Retinal pigment epithelial cell (primary cell): ENCODE measurements at regions not wholly inside any gene's neighbourhood (a gene's known extent, or its start where the extent isn't known, plus 50 kb on each side); places are given as distances from the start of the nearest gene placed in this dataset.

Experiments used
- DNase-seq: peaks from one replicate; pipeline ENCODE4 v3.0.0-alpha.2; 2010; ENCODE audit warnings: low read depth
- H3K4me3 ChIP-seq: 2 replicates; pipeline ENCODE4 v1.5.1; 2011; ENCODE audit warnings: mild to moderate bottlenecking, low read length, control low read depth, moderate library complexity
- TF ChIP-seq, protein P1 (sequence below): conservative IDR thresholded peaks from 2 replicates; pipeline ENCODE4 v1.5.1; 2011; ENCODE audit warnings: low read depth, low read length, control low read depth, inconsistent platforms

DNA sequence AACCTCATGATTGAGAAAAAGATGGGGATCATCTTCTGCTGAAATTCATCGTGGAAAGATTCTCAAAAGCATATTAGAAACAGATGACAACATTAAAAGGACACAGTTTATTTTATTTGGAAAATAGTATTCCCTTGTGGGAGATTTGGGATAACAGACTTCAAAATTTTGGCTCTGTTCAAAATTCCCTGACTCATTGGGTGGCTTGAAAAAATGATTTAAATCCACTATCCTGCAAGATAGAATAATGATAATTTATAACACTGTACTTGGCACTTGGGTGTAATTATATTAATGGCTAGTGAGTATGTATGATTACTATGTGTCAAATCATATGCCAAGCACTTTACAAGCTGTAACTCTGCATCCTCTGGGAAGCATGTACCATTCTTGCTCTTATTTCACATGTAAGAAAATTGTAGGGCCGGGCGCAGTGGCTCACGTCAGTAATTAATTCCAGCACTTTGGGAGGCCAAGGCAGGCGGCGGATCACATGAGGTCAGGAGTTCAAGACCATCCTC lies 128.8 kb downstream of the LMNTD1 start:
- no peak overlapping the region for H3K4me3 ChIP-seq
- DNase-seq, result no peak
- TF ChIP-seq, protein P1, sequence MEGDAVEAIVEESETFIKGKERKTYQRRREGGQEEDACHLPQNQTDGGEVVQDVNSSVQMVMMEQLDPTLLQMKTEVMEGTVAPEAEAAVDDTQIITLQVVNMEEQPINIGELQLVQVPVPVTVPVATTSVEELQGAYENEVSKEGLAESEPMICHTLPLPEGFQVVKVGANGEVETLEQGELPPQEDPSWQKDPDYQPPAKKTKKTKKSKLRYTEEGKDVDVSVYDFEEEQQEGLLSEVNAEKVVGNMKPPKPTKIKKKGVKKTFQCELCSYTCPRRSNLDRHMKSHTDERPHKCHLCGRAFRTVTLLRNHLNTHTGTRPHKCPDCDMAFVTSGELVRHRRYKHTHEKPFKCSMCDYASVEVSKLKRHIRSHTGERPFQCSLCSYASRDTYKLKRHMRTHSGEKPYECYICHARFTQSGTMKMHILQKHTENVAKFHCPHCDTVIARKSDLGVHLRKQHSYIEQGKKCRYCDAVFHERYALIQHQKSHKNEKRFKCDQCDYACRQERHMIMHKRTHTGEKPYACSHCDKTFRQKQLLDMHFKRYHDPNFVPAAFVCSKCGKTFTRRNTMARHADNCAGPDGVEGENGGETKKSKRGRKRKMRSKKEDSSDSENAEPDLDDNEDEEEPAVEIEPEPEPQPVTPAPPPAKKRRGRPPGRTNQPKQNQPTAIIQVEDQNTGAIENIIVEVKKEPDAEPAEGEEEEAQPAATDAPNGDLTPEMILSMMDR, result no peak

DNA sequence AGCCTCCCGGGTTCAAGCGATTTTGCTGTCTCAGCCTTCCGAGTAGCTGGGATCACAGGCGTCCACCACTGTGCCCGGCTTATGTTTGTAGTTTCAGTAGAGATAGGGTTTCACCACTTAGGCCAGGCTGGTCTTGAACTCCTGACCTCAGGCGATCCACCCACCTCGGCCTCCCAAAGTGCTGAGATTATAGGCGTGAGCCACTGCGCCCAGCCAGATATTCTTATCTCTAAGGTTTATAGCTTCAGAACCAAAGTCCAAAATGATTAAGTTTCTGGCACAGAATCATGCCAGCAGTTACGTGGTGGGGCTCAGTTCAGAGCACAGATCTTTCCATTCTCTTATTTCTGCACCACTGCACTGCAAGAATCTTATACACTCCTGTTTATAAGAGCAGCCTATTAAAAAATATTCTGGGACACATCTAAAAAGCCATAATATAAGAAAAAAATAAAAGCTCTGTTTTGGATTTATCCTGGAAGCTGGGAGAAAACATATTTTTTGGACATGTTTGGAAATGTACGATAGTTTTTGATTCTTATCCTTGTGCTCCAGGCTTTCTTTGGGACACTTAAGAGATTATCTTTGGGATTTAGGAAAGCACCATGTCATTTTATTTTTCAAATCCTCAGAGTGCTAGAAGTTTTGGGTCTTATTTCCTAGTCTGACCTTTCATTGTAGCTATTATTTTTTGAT lies 129.6 kb downstream of the LMNTD1 start:
- peak; percentile 32 for DNase-seq
- TF ChIP-seq, protein P1, result no peak
- no peak overlapping the region for H3K4me3 ChIP-seq

DNA sequence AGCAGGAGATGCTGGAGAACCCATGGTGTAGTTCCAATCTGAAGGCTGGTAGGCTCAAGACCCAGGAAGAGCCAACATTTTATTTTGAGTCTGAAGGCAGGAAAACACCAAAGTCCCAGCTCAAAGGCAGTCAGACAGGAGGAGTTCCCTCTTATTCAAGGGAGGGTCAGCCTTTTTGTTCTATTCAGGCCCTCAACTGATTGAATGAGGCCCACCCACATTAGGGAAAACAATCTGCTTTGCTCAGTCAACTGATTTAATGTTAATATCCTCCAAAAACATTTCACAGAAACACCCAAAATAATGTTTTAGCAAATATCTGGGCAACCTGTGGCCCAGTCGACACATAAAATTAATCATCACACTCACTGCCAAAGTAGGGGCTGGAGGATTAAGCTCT lies 130.8 kb downstream of the LMNTD1 start:
- H3K4me3 ChIP-seq, result no peak overlapping the region
- no peak for DNase-seq
- TF ChIP-seq, protein P1, result no peak

DNA sequence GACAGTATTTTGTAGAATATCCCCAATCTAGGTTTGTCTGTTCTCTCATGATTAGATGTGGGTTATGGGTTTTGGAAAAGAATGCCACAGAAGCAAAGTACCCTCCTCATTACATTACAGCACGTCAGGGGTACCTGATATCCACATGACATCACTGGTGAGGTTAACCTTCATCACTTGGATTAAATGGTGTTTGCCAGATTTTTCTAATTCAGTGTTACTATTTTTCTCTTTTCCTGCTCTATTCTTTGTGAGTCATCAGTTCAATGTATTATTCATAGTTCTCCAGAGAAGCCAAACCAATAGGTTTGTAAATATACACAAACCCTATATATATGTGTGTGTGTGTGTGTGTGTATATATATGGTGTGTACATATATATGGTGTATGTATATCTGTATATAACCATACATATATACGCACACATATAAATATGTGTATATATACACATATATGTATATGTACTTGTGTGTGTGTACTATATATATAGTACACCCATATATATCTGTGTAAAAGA lies 131.4 kb downstream of the LMNTD1 start:
- H3K4me3 ChIP-seq, result no peak overlapping the region
- TF ChIP-seq, protein P1, result no peak
- no peak for DNase-seq

DNA sequence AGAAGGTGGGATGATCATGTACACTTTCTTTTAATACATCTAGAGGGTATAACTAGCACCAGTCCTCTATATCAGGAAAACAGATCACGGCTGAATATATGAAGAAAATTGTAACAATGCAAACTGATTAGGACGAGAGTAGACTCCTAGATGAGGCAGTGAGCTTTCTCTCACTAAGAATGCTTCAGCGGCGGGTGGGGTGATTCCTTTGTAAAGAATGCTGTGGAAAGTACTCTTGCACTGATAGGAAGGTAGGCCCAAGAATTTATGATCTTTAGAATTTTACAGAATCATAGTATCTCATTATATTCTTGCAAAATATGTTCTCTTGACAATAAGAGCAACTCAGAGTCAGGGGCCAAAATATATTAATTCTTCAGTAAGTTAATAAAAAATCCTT lies 133.0 kb downstream of the LMNTD1 start:
- no peak overlapping the region for H3K4me3 ChIP-seq
- TF ChIP-seq, protein P1, result no peak
- DNase-seq, result no peak

DNA sequence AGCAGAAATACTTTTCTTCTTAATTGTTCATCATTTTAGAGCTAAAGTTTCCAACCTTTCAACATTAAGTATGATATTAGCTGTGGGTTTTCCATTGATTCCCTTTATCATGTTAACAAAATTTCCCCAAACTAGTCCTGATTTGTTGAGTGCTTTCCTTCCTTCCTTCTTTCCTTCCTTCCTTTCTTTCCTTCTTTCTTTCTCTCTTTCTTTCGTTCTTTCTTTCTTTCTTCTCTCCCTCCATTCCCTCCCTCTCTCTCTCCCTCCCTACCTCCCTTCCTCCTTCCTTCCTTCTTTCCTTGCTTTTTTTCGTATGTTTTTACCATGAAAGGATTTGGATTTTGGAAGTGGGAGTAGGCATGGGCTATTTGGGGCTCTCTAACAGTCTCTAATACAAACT lies 133.5 kb downstream of the LMNTD1 start:
- no peak overlapping the region for H3K4me3 ChIP-seq
- no peak for DNase-seq
- TF ChIP-seq, protein P1, result no peak

DNA sequence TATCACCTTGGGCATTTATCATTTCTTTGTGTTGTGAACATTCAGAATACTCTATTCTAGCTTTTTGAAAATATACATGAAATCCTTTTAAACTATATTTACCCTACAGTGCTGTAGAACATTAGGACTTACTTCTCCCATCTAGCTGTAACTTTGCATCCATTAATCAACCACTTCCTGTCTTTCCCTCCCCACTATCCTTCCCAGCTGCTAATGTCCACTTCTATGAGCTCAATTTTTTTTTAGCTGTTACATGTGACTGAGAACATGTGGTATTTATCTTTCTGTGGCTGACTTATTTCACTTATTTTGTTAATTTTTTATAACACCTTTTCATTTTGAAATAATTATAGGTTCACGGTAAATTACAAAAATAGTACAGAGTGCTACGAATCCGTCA lies 136.0 kb downstream of the LMNTD1 start:
- DNase-seq, result no peak
- no peak overlapping the region for H3K4me3 ChIP-seq
- TF ChIP-seq, protein P1, result no peak
